ENCODE measurements at regions not wholly inside any gene's neighbourhood (a gene's known extent, or its start where the extent isn't known, plus 50 kb on each side); places are given as distances from the start of the nearest gene placed in this dataset.

GRCh38 chr1:108082738-108083562, 117.2 kb downstream of the SLC25A24 start:
- TF ChIP-seq TAF1 (IDR thresholded peaks at IDR 0.05; ENCODE audit: low read depth, low read length) (no peak), POLR2AphosphoS5 (IDR thresholded peaks at IDR 0.05; ENCODE audit: low read depth, low read length) (no peak), POLR2A (IDR thresholded peaks at IDR 0.05; ENCODE audit: low read depth, low read length) (no peak), POU2F2 (IDR thresholded peaks at IDR 0.05; ENCODE audit: low read depth, low read length) (no peak), SPI1 (IDR thresholded peaks at IDR 0.05; ENCODE audit: low read depth, low read length) (0 out of 2 replicates have a peak, but pooled peaks have one; percentile 14), PAX5 (IDR thresholded peaks at IDR 0.05; ENCODE audit: insufficient read depth, low read length, severe bottlenecking) (no peak)

All from GM12891 (cell line).